ENCODE measurements at regions not wholly inside any gene's neighbourhood (a gene's known extent, or its start where the extent isn't known, plus 50 kb on each side); places are given as distances from the start of the nearest gene placed in this dataset.

DNA sequence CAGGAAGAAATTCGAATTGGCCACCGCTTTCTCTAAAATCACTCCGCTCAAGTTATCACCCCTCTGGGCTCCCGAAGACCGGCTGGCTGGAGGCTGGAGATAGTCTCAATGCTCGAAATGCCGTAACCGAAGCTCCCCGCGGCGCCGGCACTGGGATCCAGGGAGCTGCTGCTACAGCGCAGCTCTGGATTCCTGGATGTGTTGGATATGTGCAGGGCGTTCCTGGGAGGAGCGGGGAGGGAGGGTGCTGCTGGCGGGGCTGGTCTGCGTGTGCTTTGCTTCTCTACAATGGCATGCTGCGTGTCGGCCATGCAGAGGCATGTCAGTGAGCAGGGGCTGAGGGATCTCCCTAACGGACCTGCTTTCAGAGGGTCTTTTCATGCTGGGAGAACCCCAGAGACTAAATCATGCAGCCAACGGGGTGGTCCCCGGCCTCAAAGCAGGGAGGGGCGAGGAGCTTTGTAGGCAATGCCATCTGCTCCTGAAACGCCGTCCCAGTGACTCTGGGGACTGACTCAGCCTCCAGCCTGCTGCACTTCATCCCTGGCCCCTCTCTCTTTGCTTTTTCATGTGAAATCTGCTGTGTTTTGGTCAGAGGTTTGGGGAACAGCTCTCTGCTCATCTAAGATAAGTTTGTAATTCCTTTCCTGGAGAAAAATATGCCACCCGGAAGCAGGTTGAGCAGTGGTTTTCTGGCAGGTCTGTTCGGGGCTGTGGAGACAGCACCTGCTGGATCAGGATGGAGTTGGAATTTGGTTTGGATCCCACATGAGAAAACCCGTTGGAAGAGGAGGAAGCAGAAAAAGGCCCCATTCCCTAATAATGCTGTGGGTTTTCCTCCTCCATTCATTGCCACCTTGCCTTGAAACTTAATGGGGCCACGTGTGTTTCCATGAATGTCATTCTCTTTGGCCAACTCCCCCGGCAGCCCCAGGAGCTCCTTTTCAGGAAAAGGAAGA is 311.4 kb downstream of the SEC14L1 start:
- Histone ChIP-seq H3K79me2 (ENCODE audit: control insufficient read depth, insufficient read depth, low read length) (peaks cover 99% of the 10 kb centered on the region), H3K36me3 (ENCODE audit: control insufficient read depth, insufficient read depth, low read length) (peaks cover 14% of the 10 kb centered on the region), H3K27me3 (ENCODE audit: control insufficient read depth, insufficient read depth, low read length) (no peaks in the 10 kb centered on the region), H4K20me1 (ENCODE audit: control insufficient read depth, extremely low read depth, insufficient read depth, low read length) (peaks cover 2% of the 10 kb centered on the region), H3K4me3 (replicated peaks in 1 of 4; ENCODE audit: control extremely low read depth in 1 of 4, insufficient read depth in 1 of 4, low read depth in 3 of 4, low read length in 4 of 4) (peak overlapping the region; percentile 41 to 67 (median 53)), H3K9me3 (ENCODE audit: control insufficient read depth, insufficient read depth, low read depth, low read length) (no peaks in the 10 kb centered on the region), H3K9ac (ENCODE audit: insufficient read depth, low read length) (peak overlapping the region; percentile 91), H3K4me1 (ENCODE audit: control insufficient read depth, extremely low read depth, insufficient read depth, low read length) (peaks cover 55% of the 10 kb centered on the region), H2AFZ (ENCODE audit: low read length) (no peak overlapping the region), H3K27ac (ENCODE audit: insufficient read depth, low read length) (peak overlapping the region; percentile 91), H3K4me2 (ENCODE audit: extremely low read depth, insufficient read depth, low read length) (peak overlapping the region; percentile 86)
- DNase-seq (ENCODE audit: low read depth in 2 of 2) = peak; percentile 80 to 81
- TF ChIP-seq EZH2 (IDR thresholded peaks at IDR 0.05; ENCODE audit: low read length, missing control alignments) (no peak), CTCF (conservative IDR thresholded peaks at IDR 0.05 in 1 of 2, IDR thresholded peaks at IDR 0.05 in 1 of 2; ENCODE audit: low read depth in 1 of 2, low read length in 2 of 2) (no peak)

DNA sequence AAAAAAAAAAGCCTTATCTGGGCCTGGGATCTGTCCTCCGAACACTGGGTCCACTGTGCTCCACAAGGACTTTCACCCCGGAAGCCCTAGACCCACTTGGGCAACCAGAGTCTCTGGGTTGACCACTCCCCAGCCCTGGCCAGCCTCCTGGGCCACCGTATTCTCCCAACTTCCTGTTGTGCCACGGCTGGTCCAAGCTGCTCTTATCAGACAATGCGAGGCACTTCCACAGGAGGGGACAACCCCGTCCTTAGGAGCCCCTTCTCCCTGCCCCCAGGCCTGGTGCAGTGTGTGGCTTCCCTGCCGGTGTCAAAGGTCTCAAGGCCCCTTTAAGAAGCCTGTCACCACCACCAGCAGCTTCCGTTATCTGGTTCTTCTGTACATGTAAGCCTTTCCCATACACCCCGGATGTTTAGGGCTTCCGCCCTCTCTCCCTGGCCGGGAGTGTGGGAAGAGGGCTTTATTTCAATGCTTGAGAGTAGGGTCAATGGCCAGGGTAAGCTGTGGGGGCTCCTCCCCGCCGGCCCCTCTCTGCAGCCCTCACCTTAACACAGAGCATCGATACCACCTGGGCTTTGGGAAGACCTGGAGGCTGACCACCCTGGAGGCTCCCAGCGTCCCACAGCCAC is 313.0 kb downstream of the SEC14L1 start:
- peak overlapping the region; percentile 69 for H3K27ac ChIP-seq (ENCODE audit: insufficient read depth, low read length)
- peaks cover 14% of the 10 kb centered on the region for H3K36me3 ChIP-seq (ENCODE audit: control insufficient read depth, insufficient read depth, low read length)
- peaks cover 2% of the 10 kb centered on the region for H4K20me1 ChIP-seq (ENCODE audit: control insufficient read depth, extremely low read depth, insufficient read depth, low read length)
- peak overlapping the region; percentile 19 for H3K4me2 ChIP-seq (ENCODE audit: extremely low read depth, insufficient read depth, low read length)
- peak overlapping the region; percentile 28 for H3K9ac ChIP-seq (ENCODE audit: insufficient read depth, low read length)
- no peaks in the 10 kb centered on the region for H3K9me3 ChIP-seq (ENCODE audit: control insufficient read depth, insufficient read depth, low read depth, low read length)
- H2AFZ ChIP-seq (ENCODE audit: low read length) = no peak overlapping the region
- no peaks in the 10 kb centered on the region for H3K27me3 ChIP-seq (ENCODE audit: control insufficient read depth, insufficient read depth, low read length)
- no peak for DNase-seq (ENCODE audit: low read depth in 2 of 2)
- H3K4me3 ChIP-seq (replicated peaks in 1 of 4; ENCODE audit: control extremely low read depth in 1 of 4, insufficient read depth in 1 of 4, low read depth in 3 of 4, low read length in 4 of 4) = no peak overlapping the region
- H3K79me2 ChIP-seq (ENCODE audit: control insufficient read depth, insufficient read depth, low read length) = peaks cover 99% of the 10 kb centered on the region
- TF ChIP-seq CTCF (conservative IDR thresholded peaks at IDR 0.05 in 1 of 2, IDR thresholded peaks at IDR 0.05 in 1 of 2; ENCODE audit: low read depth in 1 of 2, low read length in 2 of 2) (no peak), EZH2 (IDR thresholded peaks at IDR 0.05; ENCODE audit: low read length, missing control alignments) (no peak)
- peaks cover 48% of the 10 kb centered on the region for H3K4me1 ChIP-seq (ENCODE audit: control insufficient read depth, extremely low read depth, insufficient read depth, low read length)
